D721Med (cell line): ENCODE measurements at regions not wholly inside any gene's neighbourhood (a gene's known extent, or its start where the extent isn't known, plus 50 kb on each side); places are given as distances from the start of the nearest gene placed in this dataset.

Experiments
- DNase-seq: peaks from one replicate; pipeline ENCODE4 v3.0.0; 2011; ENCODE audit warnings: low spot score; ENCODE audit not compliant: insufficient read length
- FAIRE-seq: peaks from 2 replicates; lab custom pipeline; 2011; peaks lifted over from hg19 to GRCh38; lab: Jason Lieb, UNC
- CTCF ChIP-seq: IDR thresholded peaks from 2 replicates; pipeline ENCODE4 v1.5.1; 2012; ENCODE audit warnings: mild to moderate bottlenecking, control low read depth; ENCODE audit not compliant: insufficient read depth; ENCODE audit errors: missing control alignments

GRCh38 chr10:62584731-62585130 lies 210.6 kb downstream of the ZNF365 start:
- TF ChIP-seq CTCF = no peak
- DNase-seq = no peak
- no peak for FAIRE-seq

GRCh38 chr10:62585211-62585775 lies 211.1 kb downstream of the ZNF365 start:
- no peak for TF ChIP-seq CTCF
- FAIRE-seq (no peak), DNase-seq (no peak)

- FAIRE-seq = no peak
- TF ChIP-seq CTCF = no peak
- no peak for DNase-seq
Observed at GRCh38 chr10:62587011-62587410, 212.8 kb downstream of the ZNF365 start.

GRCh38 chr10:62588116-62588515 lies 213.9 kb downstream of the ZNF365 start:
- FAIRE-seq (no peak), DNase-seq (no peak)
- no peak for TF ChIP-seq CTCF

GRCh38 chr10:62589689-62590088 lies 214.8 kb upstream of the ADO start:
- no peak for TF ChIP-seq CTCF
- DNase-seq (no peak), FAIRE-seq (no peak)

GRCh38 chr10:62590306-62590705 lies 214.2 kb upstream of the ADO start:
- TF ChIP-seq CTCF = no peak
- FAIRE-seq (no peak), DNase-seq (no peak)

GRCh38 chr10:62594093-62594520 lies 210.4 kb upstream of the ADO start:
- no peak for DNase-seq
- peak; percentile 95 for TF ChIP-seq CTCF
- FAIRE-seq = no peak
